AG04450 (cell line): ENCODE measurements at regions not wholly inside any gene's neighbourhood (a gene's known extent, or its start where the extent isn't known, plus 50 kb on each side); places are given as distances from the start of the nearest gene placed in this dataset.

Experiments
- CTCF ChIA-PET: fragments of 300-600, 350-600 bp; formaldehyde crosslinking; extraction: SDS; loops from one replicate; lab custom pipeline; 2022; ENCODE audit warnings: antibody characterized with exemption, inconsistent platforms; lab: Charles Lee
- POLR2A ChIA-PET: fragments of 350-600 bp; formaldehyde crosslinking; extraction: SDS; loops from one replicate; lab custom pipeline; 2021; ENCODE audit warnings: antibody characterized with exemption, inconsistent platforms; lab: Yijun Ruan, JAX
- DNase-seq: peaks from one replicate; pipeline ENCODE4 v3.0.0-alpha.2; 2011; ENCODE audit warnings: low read depth, low spot score
- H3K27ac ChIP-seq: one replicate; pipeline ENCODE4 v1.5.1; 2012; ENCODE audit warnings: low read depth, low read length, control low read depth
- H3K27me3 ChIP-seq: one replicate; pipeline ENCODE4 v1.6.0; 2012; ENCODE audit warnings: low read length; ENCODE audit not compliant: control insufficient read depth, insufficient read depth
- H3K4me3 ChIP-seq: 2 replicates; pipeline ENCODE4 v1.5.1; 2011; ENCODE audit warnings: mild to moderate bottlenecking, low read depth, low read length, control low read depth
- H3K9me3 ChIP-seq: 2 replicates; pipeline ENCODE4 v1.5.1; 2012; ENCODE audit warnings: low read length; ENCODE audit not compliant: control insufficient read depth, insufficient read depth
- CTCF ChIP-seq: IDR thresholded peaks from 2 replicates; pipeline ENCODE4 v1.5.1; 2011; ENCODE audit warnings: low read depth, low read length, control low read depth, inconsistent platforms

GRCh38 chr3:14277557-14277956, 98.9 kb downstream of the LSM3 start:
- CTCF ChIA-PET = interaction anchor here (1.1 to 2.2 kb wide), 2 partner anchors 11 to 74 kb away, joined by 3 to 13 read pairs; no protein-coding TSS in a partner anchor
- Histone ChIP-seq H3K4me3 (no peak overlapping the region), H3K27me3 (peaks cover 12% of the 10 kb centered on the region), H3K9me3 (no peaks in the 10 kb centered on the region), H3K27ac (no peak overlapping the region)
- POLR2A ChIA-PET = no interaction called here
- no peak for DNase-seq
- TF ChIP-seq CTCF = no peak

GRCh38 chr3:14278265-14278798, 99.7 kb downstream of the LSM3 start:
- Histone ChIP-seq H3K4me3 (no peak overlapping the region), H3K9me3 (no peaks in the 10 kb centered on the region), H3K27ac (no peak overlapping the region), H3K27me3 (peaks cover 12% of the 10 kb centered on the region)
- CTCF ChIA-PET = interaction anchor here (0.9 to 2.2 kb wide), 4 partner anchors 10 to 75 kb away, joined by 3 to 13 read pairs (median 4); no protein-coding TSS in a partner anchor
- TF ChIP-seq CTCF = no peak
- DNase-seq = no peak
- POLR2A ChIA-PET = no interaction called here

- H3K27ac ChIP-seq = no peak overlapping the region
- no peak for DNase-seq
- CTCF ChIA-PET = interaction anchor here (0.6 to 1.4 kb wide), 4 partner anchors 17 to 189 kb away, joined by 3 to 4 read pairs (median 4); no protein-coding TSS in a partner anchor
- no peak for TF ChIP-seq CTCF
- no peak overlapping the region for H3K4me3 ChIP-seq
- peaks cover 12% of the 10 kb centered on the region for H3K27me3 ChIP-seq
- H3K9me3 ChIP-seq = no peaks in the 10 kb centered on the region
- POLR2A ChIA-PET = interaction anchor here (0.5 to 0.6 kb wide), 2 partner anchors 142 to 1471 kb away, joined by 3 to 5 read pairs; no protein-coding TSS in a partner anchor
Observed at GRCh38 chr3:14278799-14279625, 100.4 kb downstream of the LSM3 start.

GRCh38 chr3:14279626-14280061, 101.0 kb downstream of the LSM3 start:
- DNase-seq = no peak
- Histone ChIP-seq H3K9me3 (no peaks in the 10 kb centered on the region), H3K4me3 (no peak overlapping the region), H3K27me3 (peaks cover 13% of the 10 kb centered on the region), H3K27ac (no peak overlapping the region)
- no peak for TF ChIP-seq CTCF
- ChIA-PET POLR2A (interaction anchor here (0.5 kb wide), 1 partner anchor 1472 kb away, joined by 3 read pairs; no protein-coding TSS in a partner anchor), CTCF (interaction anchor here (0.6 to 1.4 kb wide), 3 partner anchors 17 to 189 kb away, joined by 3 to 4 read pairs (median 3); no protein-coding TSS in a partner anchor)
